ENCODE measurements at regions not wholly inside any gene's neighbourhood (a gene's known extent, or its start where the extent isn't known, plus 50 kb on each side); places are given as distances from the start of the nearest gene placed in this dataset.

GRCh38 chr7:156442516-156442915, 198.1 kb upstream of the RNF32 start:
- H3K4me3 Mint-ChIP-seq = no peak overlapping the region
- no peak overlapping the region for H3K27ac Mint-ChIP-seq

GRCh38 chr7:156440456-156440855, 200.1 kb upstream of the RNF32 start:
- H3K9me3 Mint-ChIP-seq = no peaks in the 10 kb centered on the region
- H3K4me3 Mint-ChIP-seq = no peak overlapping the region
- no peak overlapping the region for H3K27ac Mint-ChIP-seq
- no peaks in the 10 kb centered on the region for H3K27me3 Mint-ChIP-seq (ENCODE audit: insufficient read depth)
- H3K36me3 Mint-ChIP-seq (ENCODE audit: low read depth) = no peaks in the 10 kb centered on the region
- DNase-seq (ENCODE audit: low spot score) = no peak
- intact Hi-C loops (cut with micrococcal nuclease) = no loop called here
- no peaks in the 10 kb centered on the region for H3K4me1 Mint-ChIP-seq (ENCODE audit: low read depth)

More at GRCh38 chr7:156442516-156442915, 198.1 kb upstream of the RNF32 start:
- no peak for DNase-seq (ENCODE audit: low spot score)
- intact Hi-C loops (cut with micrococcal nuclease) = no loop called here
- Mint-ChIP-seq H3K4me1 (ENCODE audit: low read depth) (no peaks in the 10 kb centered on the region), H3K36me3 (ENCODE audit: low read depth) (no peaks in the 10 kb centered on the region), H3K9me3 (no peaks in the 10 kb centered on the region), H3K27me3 (ENCODE audit: insufficient read depth) (no peaks in the 10 kb centered on the region)

- no peak overlapping the region for H3K27ac Mint-ChIP-seq
- H3K36me3 Mint-ChIP-seq (ENCODE audit: low read depth) = no peaks in the 10 kb centered on the region
- intact Hi-C loops (cut with micrococcal nuclease) = no loop called here
- no peak overlapping the region for H3K4me3 Mint-ChIP-seq
- no peaks in the 10 kb centered on the region for H3K9me3 Mint-ChIP-seq
- peaks cover 2% of the 10 kb centered on the region for H3K27me3 Mint-ChIP-seq (ENCODE audit: insufficient read depth)
- no peaks in the 10 kb centered on the region for H3K4me1 Mint-ChIP-seq (ENCODE audit: low read depth)
- no peak for DNase-seq (ENCODE audit: low spot score)
These were observed 202.6 kb upstream of the RNF32 start for GRCh38 chr7:156438011-156438410.

- Mint-ChIP-seq H3K4me3 (no peak overlapping the region), H3K27ac (no peak overlapping the region), H3K36me3 (ENCODE audit: low read depth) (no peaks in the 10 kb centered on the region), H3K4me1 (ENCODE audit: low read depth) (no peaks in the 10 kb centered on the region), H3K9me3 (no peaks in the 10 kb centered on the region), H3K27me3 (ENCODE audit: insufficient read depth) (peaks cover 2% of the 10 kb centered on the region)
- no peak for DNase-seq (ENCODE audit: low spot score)
- intact Hi-C loops (cut with micrococcal nuclease) = no loop called here
These were observed 203.5 kb upstream of the RNF32 start for GRCh38 chr7:156437021-156437614.

GRCh38 chr7:156435486-156436231, 204.9 kb upstream of the RNF32 start:
- no peaks in the 10 kb centered on the region for H3K9me3 Mint-ChIP-seq
- no peak for DNase-seq (ENCODE audit: low spot score)
- peaks cover 2% of the 10 kb centered on the region for H3K27me3 Mint-ChIP-seq (ENCODE audit: insufficient read depth)
- H3K4me1 Mint-ChIP-seq (ENCODE audit: low read depth) = no peaks in the 10 kb centered on the region
- no peaks in the 10 kb centered on the region for H3K36me3 Mint-ChIP-seq (ENCODE audit: low read depth)
- no peak overlapping the region for H3K27ac Mint-ChIP-seq
- intact Hi-C loops (cut with micrococcal nuclease) = no loop called here
- H3K4me3 Mint-ChIP-seq = no peak overlapping the region

GRCh38 chr7:156434706-156435105, 205.9 kb upstream of the RNF32 start:
- intact Hi-C loops (cut with micrococcal nuclease) = no loop called here
- H3K9me3 Mint-ChIP-seq = no peaks in the 10 kb centered on the region
- H3K27me3 Mint-ChIP-seq (ENCODE audit: insufficient read depth) = peaks cover 2% of the 10 kb centered on the region
- H3K36me3 Mint-ChIP-seq (ENCODE audit: low read depth) = no peaks in the 10 kb centered on the region
- H3K4me1 Mint-ChIP-seq (ENCODE audit: low read depth) = no peaks in the 10 kb centered on the region
- H3K4me3 Mint-ChIP-seq = no peak overlapping the region
- no peak for DNase-seq (ENCODE audit: low spot score)
- no peak overlapping the region for H3K27ac Mint-ChIP-seq

- Mint-ChIP-seq H3K9me3 (no peaks in the 10 kb centered on the region), H3K4me3 (no peak overlapping the region), H3K27me3 (ENCODE audit: insufficient read depth) (peaks cover 2% of the 10 kb centered on the region), H3K27ac (no peak overlapping the region), H3K36me3 (ENCODE audit: low read depth) (no peaks in the 10 kb centered on the region), H3K4me1 (ENCODE audit: low read depth) (no peaks in the 10 kb centered on the region)
- intact Hi-C loops (cut with micrococcal nuclease) = no loop called here
- no peak for DNase-seq (ENCODE audit: low spot score)
These were observed 208.6 kb upstream of the RNF32 start for GRCh38 chr7:156432018-156432417.

GRCh38 chr7:156430109-156430508, 210.5 kb upstream of the RNF32 start:
- Mint-ChIP-seq H3K4me1 (ENCODE audit: low read depth) (no peaks in the 10 kb centered on the region), H3K27ac (no peak overlapping the region), H3K9me3 (no peaks in the 10 kb centered on the region), H3K36me3 (ENCODE audit: low read depth) (no peaks in the 10 kb centered on the region), H3K27me3 (ENCODE audit: insufficient read depth) (peaks cover 7% of the 10 kb centered on the region), H3K4me3 (no peak overlapping the region)
- intact Hi-C loops (cut with micrococcal nuclease) = no loop called here
- no peak for DNase-seq (ENCODE audit: low spot score)

- Mint-ChIP-seq H3K36me3 (ENCODE audit: low read depth) (no peaks in the 10 kb centered on the region), H3K4me1 (ENCODE audit: low read depth) (no peaks in the 10 kb centered on the region), H3K27ac (no peak overlapping the region), H3K9me3 (no peaks in the 10 kb centered on the region), H3K4me3 (no peak overlapping the region), H3K27me3 (ENCODE audit: insufficient read depth) (peaks cover 9% of the 10 kb centered on the region)
- intact Hi-C loops (cut with micrococcal nuclease) = no loop called here
- DNase-seq (ENCODE audit: low spot score) = no peak
These were observed 211.1 kb upstream of the RNF32 start for GRCh38 chr7:156429514-156429913.

GRCh38 chr7:156423876-156424275, 216.7 kb upstream of the RNF32 start:
- no peaks in the 10 kb centered on the region for H3K4me1 Mint-ChIP-seq (ENCODE audit: low read depth)
- peaks cover 21% of the 10 kb centered on the region for H3K27me3 Mint-ChIP-seq (ENCODE audit: insufficient read depth)
- intact Hi-C loops (cut with micrococcal nuclease) = no loop called here
- no peak overlapping the region for H3K4me3 Mint-ChIP-seq
- no peaks in the 10 kb centered on the region for H3K9me3 Mint-ChIP-seq
- H3K27ac Mint-ChIP-seq = no peak overlapping the region
- no peaks in the 10 kb centered on the region for H3K36me3 Mint-ChIP-seq (ENCODE audit: low read depth)
- no peak for DNase-seq (ENCODE audit: low spot score)

GRCh38 chr7:156420496-156420895, 220.1 kb upstream of the RNF32 start:
- H3K36me3 Mint-ChIP-seq (ENCODE audit: low read depth) = no peaks in the 10 kb centered on the region
- no peak for DNase-seq (ENCODE audit: low spot score)
- H3K4me3 Mint-ChIP-seq = no peak overlapping the region
- H3K4me1 Mint-ChIP-seq (ENCODE audit: low read depth) = no peaks in the 10 kb centered on the region
- intact Hi-C loops (cut with micrococcal nuclease) = no loop called here
- H3K27me3 Mint-ChIP-seq (ENCODE audit: insufficient read depth) = peaks cover 17% of the 10 kb centered on the region
- no peak overlapping the region for H3K27ac Mint-ChIP-seq
- H3K9me3 Mint-ChIP-seq = no peaks in the 10 kb centered on the region

GRCh38 chr7:156419782-156420181, 220.8 kb upstream of the RNF32 start:
- Mint-ChIP-seq H3K4me3 (no peak overlapping the region), H3K27me3 (ENCODE audit: insufficient read depth) (peaks cover 16% of the 10 kb centered on the region), H3K36me3 (ENCODE audit: low read depth) (no peaks in the 10 kb centered on the region), H3K27ac (no peak overlapping the region), H3K9me3 (no peaks in the 10 kb centered on the region), H3K4me1 (ENCODE audit: low read depth) (no peaks in the 10 kb centered on the region)
- intact Hi-C loops (cut with micrococcal nuclease) = no loop called here
- no peak for DNase-seq (ENCODE audit: low spot score)

GRCh38 chr7:156402255-156402654, 238.3 kb upstream of the RNF32 start:
- DNase-seq (ENCODE audit: low spot score) = no peak
- Mint-ChIP-seq H3K4me1 (ENCODE audit: low read depth) (no peaks in the 10 kb centered on the region), H3K9me3 (no peaks in the 10 kb centered on the region), H3K36me3 (ENCODE audit: low read depth) (no peaks in the 10 kb centered on the region), H3K4me3 (no peak overlapping the region), H3K27ac (no peak overlapping the region), H3K27me3 (ENCODE audit: insufficient read depth) (peaks cover 3% of the 10 kb centered on the region)
- intact Hi-C loops (cut with micrococcal nuclease) = no loop called here

All from activated T-helper 1 cell treated with anti-CD3 and anti-CD28 coated beads, Interleukin-12 subunit alpha, Interleukin-12 subunit beta, Interleukin-2, Interleukin-4 antibody, amounts not matched to agents 30 ng/mL and 10 ng/mL and 1 ng/mL, durations not matched to agents 14 hours and 24 hours and 36 hours (primary cell).